IgD-negative memory B cell (primary cell): ENCODE measurements at regions not wholly inside any gene's neighbourhood (a gene's known extent, or its start where the extent isn't known, plus 50 kb on each side); places are given as distances from the start of the nearest gene placed in this dataset.

Experiments
- H3K27ac Mint-ChIP-seq, 3 donors: one replicate each; pipeline ENCODE4 v1.8.0; 2020 to 2022; ENCODE audit warnings: mild to moderate bottlenecking in 3 of 3, mixed read lengths in 3 of 3, moderate library complexity in 1 of 3
- H3K27me3 Mint-ChIP-seq: one replicate; pipeline ENCODE4 v1.8.0; 2021; ENCODE audit warnings: mixed read lengths
- H3K36me3 Mint-ChIP-seq: one replicate; pipeline ENCODE4 v1.8.0; 2020; ENCODE audit warnings: mild to moderate bottlenecking, mixed read lengths
- H3K4me1 Mint-ChIP-seq, 3 donors: one replicate each; pipeline ENCODE4 v1.8.0; 2020 to 2022; ENCODE audit warnings: mixed read lengths in 3 of 3, mild to moderate bottlenecking in 1 of 3
- H3K4me3 Mint-ChIP-seq, 4 donors: one replicate each; pipeline ENCODE4 v1.8.0; 2020 to 2022; ENCODE audit warnings: mild to moderate bottlenecking in 4 of 4, mixed read lengths in 4 of 4, moderate library complexity in 3 of 4
- H3K9me3 Mint-ChIP-seq, 3 donors: one replicate each; pipeline ENCODE4 v1.8.0; 2020 to 2021; ENCODE audit warnings: mixed read lengths in 3 of 3, mild to moderate bottlenecking in 1 of 3

DNA sequence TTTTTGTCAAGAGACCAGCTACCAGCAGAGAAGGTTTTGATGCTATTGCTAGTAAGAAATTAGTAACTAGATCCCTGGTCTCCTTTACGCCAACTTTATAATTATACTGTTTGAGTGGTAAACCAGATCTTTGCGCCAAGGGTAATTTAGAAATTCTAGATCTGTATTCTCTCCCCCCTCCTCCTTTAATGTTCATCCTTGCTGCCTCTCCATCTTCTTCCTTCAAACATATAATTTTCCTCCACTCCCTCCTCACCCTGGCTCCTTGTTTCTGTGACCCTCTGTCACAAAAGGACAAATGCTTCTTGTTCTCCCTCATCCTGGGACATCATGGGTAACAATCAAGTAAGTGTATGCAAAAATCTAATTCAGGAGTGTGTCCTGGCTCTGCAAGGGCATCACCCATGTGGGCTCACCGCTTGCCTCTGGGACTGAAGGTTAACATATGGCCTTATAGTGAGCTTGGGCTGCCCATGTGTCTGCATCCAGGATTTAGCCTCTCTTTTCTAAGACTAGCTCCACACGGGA lies 121.2 kb downstream of the BAMBI start:
- no peak overlapping the region for H3K27ac Mint-ChIP-seq
- no peaks in the 10 kb centered on the region for H3K36me3 Mint-ChIP-seq
- no peak overlapping the region for H3K4me3 Mint-ChIP-seq
- H3K4me1 Mint-ChIP-seq: no peaks in the 10 kb centered on the region
- H3K9me3 Mint-ChIP-seq: peaks cover 0 to 8% (median 1%) of the 10 kb centered on the region in 3 donors
- peaks cover 3% of the 10 kb centered on the region for H3K27me3 Mint-ChIP-seq

DNA sequence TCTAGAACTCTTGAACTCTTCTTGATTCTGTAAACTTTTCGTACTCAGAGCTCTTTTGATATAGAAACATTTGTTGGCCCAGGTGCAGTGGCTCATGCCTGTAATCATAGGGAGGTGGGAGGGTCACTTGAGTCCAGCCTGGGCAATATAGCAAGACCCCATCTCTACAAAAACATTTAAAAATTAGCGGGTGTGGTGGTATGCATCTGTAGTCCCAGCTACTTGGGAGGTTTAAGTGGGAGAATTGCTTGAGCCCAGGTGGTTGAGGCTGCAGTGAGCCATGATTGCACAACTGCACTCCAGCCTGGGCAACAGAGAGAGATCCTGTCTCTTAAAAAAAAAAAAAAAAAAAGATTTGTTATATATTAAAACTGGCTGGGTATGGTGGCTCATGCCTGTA lies 121.6 kb downstream of the BAMBI start:
- no peak overlapping the region for H3K27ac Mint-ChIP-seq
- no peaks in the 10 kb centered on the region for H3K36me3 Mint-ChIP-seq
- no peaks in the 10 kb centered on the region for H3K4me1 Mint-ChIP-seq
- no peak overlapping the region for H3K4me3 Mint-ChIP-seq
- H3K9me3 Mint-ChIP-seq: peaks cover 0 to 8% (median 1%) of the 10 kb centered on the region in 3 donors
- H3K27me3 Mint-ChIP-seq: peaks cover 3% of the 10 kb centered on the region

DNA sequence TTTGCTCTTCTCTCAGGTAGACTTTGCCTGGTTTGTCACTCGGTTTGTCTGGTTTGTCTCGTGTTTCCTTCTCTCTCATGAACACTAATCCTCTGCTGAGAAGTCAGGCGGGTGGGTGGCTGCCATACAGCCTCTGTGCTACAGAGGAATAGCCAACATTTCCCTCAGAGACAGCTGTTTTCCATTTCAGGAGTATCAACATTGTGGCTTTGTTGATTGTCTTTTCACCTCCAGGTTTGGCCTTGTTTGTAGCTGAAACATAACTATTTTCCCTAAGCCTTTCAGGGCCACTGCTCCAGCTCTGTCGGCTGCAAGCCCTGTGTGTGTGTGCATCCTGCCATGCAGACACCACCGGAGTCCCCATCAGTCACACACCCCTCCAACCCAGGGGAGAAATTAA lies 122.8 kb downstream of the BAMBI start:
- Mint-ChIP-seq H3K9me3 (peaks cover 0 to 8% (median 1%) of the 10 kb centered on the region in 3 donors), H3K4me1 (peaks cover 0 to 2% (median 0%) of the 10 kb centered on the region in 3 donors), H3K36me3 (no peaks in the 10 kb centered on the region), H3K4me3 (no peak overlapping the region), H3K27ac (no peak overlapping the region), H3K27me3 (peaks cover 3% of the 10 kb centered on the region)

GRCh38 chr10:28801247-28801646 lies 123.9 kb downstream of the BAMBI start:
- no peak overlapping the region for H3K4me3 Mint-ChIP-seq
- no peak overlapping the region for H3K27ac Mint-ChIP-seq
- peaks cover 0 to 8% (median 0%) of the 10 kb centered on the region in 3 donors for H3K9me3 Mint-ChIP-seq
- peaks cover 0 to 2% (median 0%) of the 10 kb centered on the region in 3 donors for H3K4me1 Mint-ChIP-seq
- H3K27me3 Mint-ChIP-seq: peaks cover 4% of the 10 kb centered on the region
- no peaks in the 10 kb centered on the region for H3K36me3 Mint-ChIP-seq

DNA sequence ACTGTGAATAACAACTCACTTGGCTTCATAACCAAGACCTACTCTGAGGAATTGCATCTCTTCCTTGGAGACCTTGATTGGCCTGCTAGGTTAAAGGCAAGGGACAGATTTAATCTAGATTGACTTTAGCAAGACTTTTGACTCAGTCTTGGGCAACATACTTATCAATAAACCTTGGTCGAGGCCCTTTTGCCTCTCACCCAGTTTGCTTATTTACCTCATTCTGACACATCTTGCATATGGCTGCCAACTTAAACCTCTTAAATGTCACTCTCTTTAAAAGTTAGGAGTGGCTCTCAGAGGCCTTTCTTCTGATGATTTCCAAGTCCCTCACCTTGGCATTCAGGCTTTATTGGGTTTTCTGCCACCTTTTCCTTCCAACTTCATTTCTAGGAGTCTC lies 124.5 kb downstream of the BAMBI start:
- peaks cover 0 to 8% (median 0%) of the 10 kb centered on the region in 3 donors for H3K9me3 Mint-ChIP-seq
- no peak overlapping the region for H3K27ac Mint-ChIP-seq
- H3K36me3 Mint-ChIP-seq: no peaks in the 10 kb centered on the region
- H3K4me3 Mint-ChIP-seq: no peak overlapping the region
- peaks cover 0 to 2% (median 0%) of the 10 kb centered on the region in 3 donors for H3K4me1 Mint-ChIP-seq
- H3K27me3 Mint-ChIP-seq: peaks cover 4% of the 10 kb centered on the region

DNA sequence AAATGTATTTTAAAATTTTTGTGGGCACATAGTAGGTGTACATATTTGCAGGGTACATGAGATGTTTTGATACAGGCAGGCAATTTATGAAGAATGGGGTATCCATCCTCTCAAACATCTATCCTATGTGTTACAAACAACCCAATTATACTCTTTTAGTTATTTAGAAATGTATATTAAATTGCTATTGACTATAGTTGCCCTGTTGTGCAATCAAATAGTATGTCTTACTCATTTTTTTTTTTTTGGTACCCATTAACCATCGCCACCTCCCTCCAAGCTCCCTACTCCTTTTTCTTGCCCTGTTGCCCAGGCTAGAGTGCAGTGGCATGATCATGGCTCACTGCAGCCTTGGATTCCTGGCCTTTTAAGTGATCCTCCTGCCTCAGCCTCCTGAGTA lies 128.1 kb downstream of the BAMBI start:
- Mint-ChIP-seq H3K4me3 (no peak overlapping the region), H3K9me3 (peaks cover 0 to 9% (median 0%) of the 10 kb centered on the region in 3 donors), H3K27ac (no peak overlapping the region), H3K27me3 (peaks cover 11% of the 10 kb centered on the region), H3K4me1 (peaks cover 0 to 2% (median 0%) of the 10 kb centered on the region in 3 donors), H3K36me3 (no peaks in the 10 kb centered on the region)

DNA sequence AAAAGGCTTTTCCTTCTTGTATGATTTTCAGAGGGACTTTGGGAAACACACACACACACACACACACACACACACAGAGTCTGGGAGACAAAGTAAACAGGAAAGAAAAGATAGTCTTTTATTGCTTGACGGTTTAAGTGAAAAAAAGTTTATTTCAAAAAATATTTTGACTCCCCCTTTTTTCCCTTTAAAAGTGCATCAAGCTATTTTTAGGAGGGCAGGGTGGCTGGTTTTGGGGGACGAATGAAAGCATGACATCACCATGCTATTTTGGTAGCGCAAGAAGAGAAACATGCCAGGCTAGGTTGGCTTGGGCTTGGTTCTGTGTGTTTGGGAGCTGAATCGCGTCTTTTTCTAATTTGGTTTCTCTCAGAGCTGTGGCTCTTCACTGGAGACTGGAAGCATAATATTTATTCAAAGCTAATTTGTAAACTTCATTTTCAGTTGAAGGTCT lies 129.2 kb downstream of the BAMBI start:
- H3K4me3 Mint-ChIP-seq: no peak overlapping the region

DNA sequence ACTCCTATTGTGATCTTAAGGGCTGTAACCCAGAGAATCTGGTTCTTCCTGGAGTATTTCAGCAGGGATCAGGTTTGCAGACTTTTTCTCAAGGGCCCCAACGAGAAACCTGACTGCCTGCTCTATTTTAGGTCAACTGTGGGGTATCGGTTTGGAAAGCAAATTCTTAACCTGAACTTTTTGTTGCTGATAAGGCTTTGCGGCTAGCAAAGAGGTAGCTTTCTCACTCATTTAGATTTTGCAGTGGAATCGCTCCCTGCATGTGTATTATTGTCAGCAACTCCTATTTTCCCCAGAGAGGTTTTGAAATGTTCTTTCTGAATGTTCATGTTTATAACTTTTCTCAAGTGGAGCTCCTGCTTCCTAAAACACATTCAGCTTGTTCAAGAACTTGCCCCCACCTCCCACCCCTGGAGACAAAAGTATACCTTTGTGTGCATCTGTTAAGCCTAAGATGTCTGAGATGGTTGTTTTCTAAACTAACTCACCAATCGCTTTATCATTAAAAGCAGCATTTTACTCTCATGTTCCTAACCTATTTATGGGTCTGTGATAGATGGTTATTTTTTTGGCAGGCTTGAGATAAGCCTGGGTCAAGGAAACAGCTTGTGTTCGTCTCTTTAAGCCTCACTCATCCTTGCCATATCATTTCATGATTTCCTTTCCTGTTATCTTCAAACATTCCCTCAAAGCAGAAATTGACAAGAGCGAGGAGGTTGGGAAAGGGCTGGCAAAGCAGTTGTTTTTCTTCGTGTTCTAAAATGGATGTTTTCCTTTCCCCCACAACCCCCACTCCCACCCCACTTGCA lies 129.8 kb downstream of the BAMBI start:
- peaks cover 11% of the 10 kb centered on the region for H3K27me3 Mint-ChIP-seq
- H3K4me1 Mint-ChIP-seq: peaks cover 0 to 2% (median 0%) of the 10 kb centered on the region in 3 donors
- peaks cover 2% of the 10 kb centered on the region for H3K36me3 Mint-ChIP-seq
- peaks cover 0 to 8% (median 2%) of the 10 kb centered on the region in 3 donors for H3K9me3 Mint-ChIP-seq
- H3K27ac Mint-ChIP-seq: no peak overlapping the region
- H3K4me3 Mint-ChIP-seq: no peak overlapping the region

More for the DNA sequence above, 129.2 kb downstream of the BAMBI start:
- Mint-ChIP-seq H3K9me3 (peaks cover 0 to 9% (median 0%) of the 10 kb centered on the region in 3 donors), H3K36me3 (peaks cover 2% of the 10 kb centered on the region), H3K4me1 (peaks cover 0 to 2% (median 0%) of the 10 kb centered on the region in 3 donors), H3K27me3 (peaks cover 11% of the 10 kb centered on the region), H3K27ac (no peak overlapping the region)

DNA sequence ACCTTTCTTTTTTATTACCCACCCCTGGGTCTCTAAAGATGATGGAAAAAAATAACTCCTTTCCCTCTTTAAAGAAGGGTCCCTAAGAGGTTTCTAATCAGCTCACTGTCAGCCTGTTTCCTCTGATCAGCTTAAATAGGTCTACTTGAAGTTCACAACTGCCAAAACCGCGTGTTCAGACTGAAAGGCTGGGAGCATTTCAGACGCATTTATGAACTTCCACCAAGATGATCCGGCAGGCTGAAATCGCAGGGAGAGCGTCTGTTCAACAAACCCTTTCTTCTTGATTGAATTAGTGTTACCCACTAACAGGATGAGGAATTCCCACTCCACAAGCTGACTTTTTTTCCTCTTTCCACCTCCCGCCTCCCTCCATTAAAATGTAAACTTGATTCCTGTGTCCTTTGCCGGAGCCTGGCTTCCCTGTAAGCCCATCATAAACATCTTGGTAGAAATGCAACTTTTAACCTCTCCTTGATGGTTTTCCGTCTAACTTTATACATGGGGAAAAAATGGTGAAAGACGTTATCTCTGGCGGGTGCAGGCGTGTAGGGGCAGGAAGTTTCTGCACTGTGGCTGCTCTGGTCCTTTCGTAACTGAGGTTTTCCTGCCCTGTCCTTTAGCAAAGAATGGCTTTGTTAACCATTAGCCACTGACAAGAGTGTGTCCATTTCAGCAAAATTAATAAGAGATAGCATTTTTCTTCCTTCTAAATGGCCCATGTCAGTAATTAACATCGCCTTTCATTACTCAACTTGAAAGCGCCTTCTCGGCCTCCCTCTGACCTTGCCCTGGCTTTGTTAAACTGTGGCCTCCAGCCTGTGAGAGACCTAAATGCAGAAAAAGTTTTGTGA lies 130.7 kb downstream of the BAMBI start:
- Mint-ChIP-seq H3K36me3 (peaks cover 2% of the 10 kb centered on the region), H3K27ac (peak overlapping the region in 1 of 3 donors; percentile 60), H3K9me3 (peaks cover 0 to 5% (median 3%) of the 10 kb centered on the region in 3 donors), H3K27me3 (peaks cover 11% of the 10 kb centered on the region), H3K4me1 (peaks cover 0 to 2% (median 0%) of the 10 kb centered on the region in 3 donors), H3K4me3 (peak overlapping the region in 2 of 4 donors; percentile 10 to 32)

DNA sequence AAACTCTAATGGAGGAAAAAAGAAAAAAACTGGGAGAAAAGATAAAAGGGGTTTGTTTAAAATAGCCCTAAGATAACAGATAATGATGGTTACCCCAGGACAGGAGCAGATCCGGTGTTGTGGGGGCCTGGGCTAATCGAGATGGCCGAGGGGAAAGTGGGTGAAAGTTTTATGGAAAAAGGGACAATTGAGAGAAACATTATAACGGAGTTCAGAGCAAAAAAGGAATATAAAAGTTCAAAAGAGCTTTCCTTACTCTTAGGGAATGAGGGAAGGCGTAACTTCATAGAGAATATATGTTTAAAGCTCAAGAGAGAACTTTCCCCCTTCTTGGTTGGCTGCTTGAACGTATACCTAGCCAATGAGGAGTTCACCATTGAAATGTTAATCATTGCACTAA lies 131.4 kb downstream of the BAMBI start:
- Mint-ChIP-seq H3K9me3 (peaks cover 0 to 5% (median 2%) of the 10 kb centered on the region in 3 donors), H3K4me1 (peaks cover 0 to 2% (median 0%) of the 10 kb centered on the region in 3 donors), H3K36me3 (peaks cover 2% of the 10 kb centered on the region), H3K27me3 (peaks cover 11% of the 10 kb centered on the region), H3K27ac (no peak overlapping the region), H3K4me3 (no peak overlapping the region)

- Mint-ChIP-seq H3K9me3 (peaks cover 0 to 5% (median 2%) of the 10 kb centered on the region in 3 donors), H3K4me3 (no peak overlapping the region), H3K36me3 (peaks cover 2% of the 10 kb centered on the region), H3K27ac (no peak overlapping the region), H3K4me1 (no peaks in the 10 kb centered on the region), H3K27me3 (peaks cover 11% of the 10 kb centered on the region)
Measured at GRCh38 chr10:28810057-28810870, 132.9 kb downstream of the BAMBI start.

GRCh38 chr10:28811639-28812349 lies 134.5 kb downstream of the BAMBI start:
- Mint-ChIP-seq H3K27me3 (peaks cover 9% of the 10 kb centered on the region), H3K4me1 (no peaks in the 10 kb centered on the region), H3K27ac (no peak overlapping the region), H3K4me3 (peak overlapping the region in 1 of 4 donors; percentile 45), H3K9me3 (peaks cover 0 to 5% (median 2%) of the 10 kb centered on the region in 3 donors), H3K36me3 (peaks cover 2% of the 10 kb centered on the region)

- peaks cover 9% of the 10 kb centered on the region for H3K27me3 Mint-ChIP-seq
- H3K27ac Mint-ChIP-seq: no peak overlapping the region
- H3K4me1 Mint-ChIP-seq: no peaks in the 10 kb centered on the region
- no peak overlapping the region for H3K4me3 Mint-ChIP-seq
- peaks cover 0 to 5% (median 0%) of the 10 kb centered on the region in 3 donors for H3K9me3 Mint-ChIP-seq
- peaks cover 2% of the 10 kb centered on the region for H3K36me3 Mint-ChIP-seq
Measured at GRCh38 chr10:28812384-28813372, 135.4 kb downstream of the BAMBI start.
